ENCODE measurements at regions not wholly inside any gene's neighbourhood (a gene's known extent, or its start where the extent isn't known, plus 50 kb on each side); places are given as distances from the start of the nearest gene placed in this dataset.

DNA sequence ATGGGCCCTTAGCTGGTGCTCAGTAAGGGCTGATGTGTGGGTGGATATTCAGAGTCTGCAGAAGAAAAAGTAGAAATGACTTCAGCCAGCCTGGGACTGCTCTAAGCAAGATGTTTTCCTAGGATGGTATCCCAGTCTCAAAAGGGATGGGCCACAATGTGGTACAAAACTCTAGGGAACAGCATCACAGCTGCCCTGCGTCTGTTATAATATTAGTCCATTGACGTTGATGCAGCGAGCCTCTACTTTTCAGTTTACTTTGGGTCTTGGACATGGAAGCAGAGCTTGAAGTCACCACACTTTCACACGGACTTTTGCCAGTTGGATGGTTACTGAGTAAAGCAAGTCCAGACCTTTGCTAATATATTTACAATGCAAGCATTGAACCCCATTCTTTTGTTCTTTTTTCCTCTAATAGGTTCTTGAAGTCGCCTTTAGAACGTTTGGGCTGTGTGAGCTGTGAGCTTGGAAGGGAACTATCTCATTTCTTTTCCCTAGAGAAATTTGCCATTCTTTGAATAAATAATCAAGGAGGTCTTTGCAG, 105.7 kb downstream of the RDH14 start:
- TF ChIP-seq EZH2phosphoT487 (IDR thresholded peaks at IDR 0.05; ENCODE audit: insufficient read depth, low read depth): no peak
- TF ChIP-seq EZH2 (IDR thresholded peaks at IDR 0.05; ENCODE audit: insufficient read depth, poor library complexity, severe bottlenecking): no peak
- no peaks in the 10 kb centered on the region for H3K27me3 ChIP-seq (replicated peaks; ENCODE audit: insufficient read depth)
- no peaks in the 10 kb centered on the region for H4K20me1 ChIP-seq (ENCODE audit: insufficient read depth)
- H3K36me3 ChIP-seq (ENCODE audit: low read depth): no peaks in the 10 kb centered on the region
- H3K79me2 ChIP-seq (ENCODE audit: insufficient read depth): no peaks in the 10 kb centered on the region
- H3K9ac ChIP-seq: peak overlapping the region; percentile 34; the same call in 1 of the 2 replicates
- peak overlapping the region; percentile 52 for H3K4me3 ChIP-seq
- no peak overlapping the region for H2AFZ ChIP-seq
- no peaks in the 10 kb centered on the region for H3K9me2 ChIP-seq (ENCODE audit: insufficient read depth)
- peaks cover 24% of the 10 kb centered on the region for H3K4me1 ChIP-seq (ENCODE audit: insufficient read depth)
- no peaks in the 10 kb centered on the region for H3K9me3 ChIP-seq (ENCODE audit: low read depth)
- peaks cover 33% of the 10 kb centered on the region for H3F3A ChIP-seq (ENCODE audit: insufficient read depth)
- in situ Hi-C loops (cut with MboI): no loop called here
- WGBS, 2 experiments (ENCODE audit: low coverage in 1 of 2, low lambda C conversion rate in 2 of 2, missing lambda C conversion rate in 2 of 2): 3 to 7% methylated on average over 6 of the region's 6 CpGs
- peak; percentile 75 for DNase-seq
- H3K4me2 ChIP-seq (ENCODE audit: unreplicated experiment): peak overlapping the region; percentile 79
- H3K27ac ChIP-seq: peak overlapping the region; percentile 75

DNA sequence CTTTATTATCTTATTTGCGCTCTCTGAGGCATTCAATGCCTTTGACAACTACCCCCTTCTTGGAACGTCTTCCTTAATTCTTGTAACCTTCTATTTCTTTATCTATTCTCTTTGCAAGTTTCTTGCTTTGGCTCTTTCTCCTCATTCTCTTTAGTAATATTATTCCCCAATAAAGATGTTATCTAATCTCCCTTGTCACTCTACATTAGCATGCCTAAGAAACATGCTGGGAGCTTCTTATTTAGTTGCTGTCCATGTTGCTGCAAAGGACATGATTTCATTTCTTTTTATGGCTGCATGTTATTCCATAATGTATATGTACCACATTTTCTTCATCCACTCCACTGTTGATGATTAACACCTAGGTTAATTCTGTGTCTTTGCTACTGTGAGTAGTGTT, 113.7 kb downstream of the RDH14 start:
- H2AFZ ChIP-seq: no peak overlapping the region
- in situ Hi-C loops (cut with MboI): loop anchor here (25.0 kb wide), 1 partner anchor 291 kb away; no protein-coding TSS in a partner anchor
- H3K9me3 ChIP-seq (ENCODE audit: low read depth): no peaks in the 10 kb centered on the region
- H3K4me3 ChIP-seq: no peak overlapping the region
- no peaks in the 10 kb centered on the region for H3K36me3 ChIP-seq (ENCODE audit: low read depth)
- TF ChIP-seq EZH2phosphoT487 (IDR thresholded peaks at IDR 0.05; ENCODE audit: insufficient read depth, low read depth) (no peak), EZH2 (IDR thresholded peaks at IDR 0.05; ENCODE audit: insufficient read depth, poor library complexity, severe bottlenecking) (no peak)
- no peak for DNase-seq
- H3K9me2 ChIP-seq (ENCODE audit: insufficient read depth): no peaks in the 10 kb centered on the region
- H3K9ac ChIP-seq: no peak overlapping the region
- H3K27me3 ChIP-seq (replicated peaks; ENCODE audit: insufficient read depth): no peaks in the 10 kb centered on the region
- peaks cover 19% of the 10 kb centered on the region for H3K4me1 ChIP-seq (ENCODE audit: insufficient read depth)
- no peaks in the 10 kb centered on the region for H4K20me1 ChIP-seq (ENCODE audit: insufficient read depth)
- no peak overlapping the region for H3K4me2 ChIP-seq (ENCODE audit: unreplicated experiment)
- no peak overlapping the region for H3K27ac ChIP-seq
- no peaks in the 10 kb centered on the region for H3K79me2 ChIP-seq (ENCODE audit: insufficient read depth)
- 46 to 55% methylated on average over 2 of the region's 2 CpGs for WGBS, 2 experiments (ENCODE audit: low coverage in 1 of 2, low lambda C conversion rate in 2 of 2, missing lambda C conversion rate in 2 of 2)
- peaks cover 17% of the 10 kb centered on the region for H3F3A ChIP-seq (ENCODE audit: insufficient read depth)

DNA sequence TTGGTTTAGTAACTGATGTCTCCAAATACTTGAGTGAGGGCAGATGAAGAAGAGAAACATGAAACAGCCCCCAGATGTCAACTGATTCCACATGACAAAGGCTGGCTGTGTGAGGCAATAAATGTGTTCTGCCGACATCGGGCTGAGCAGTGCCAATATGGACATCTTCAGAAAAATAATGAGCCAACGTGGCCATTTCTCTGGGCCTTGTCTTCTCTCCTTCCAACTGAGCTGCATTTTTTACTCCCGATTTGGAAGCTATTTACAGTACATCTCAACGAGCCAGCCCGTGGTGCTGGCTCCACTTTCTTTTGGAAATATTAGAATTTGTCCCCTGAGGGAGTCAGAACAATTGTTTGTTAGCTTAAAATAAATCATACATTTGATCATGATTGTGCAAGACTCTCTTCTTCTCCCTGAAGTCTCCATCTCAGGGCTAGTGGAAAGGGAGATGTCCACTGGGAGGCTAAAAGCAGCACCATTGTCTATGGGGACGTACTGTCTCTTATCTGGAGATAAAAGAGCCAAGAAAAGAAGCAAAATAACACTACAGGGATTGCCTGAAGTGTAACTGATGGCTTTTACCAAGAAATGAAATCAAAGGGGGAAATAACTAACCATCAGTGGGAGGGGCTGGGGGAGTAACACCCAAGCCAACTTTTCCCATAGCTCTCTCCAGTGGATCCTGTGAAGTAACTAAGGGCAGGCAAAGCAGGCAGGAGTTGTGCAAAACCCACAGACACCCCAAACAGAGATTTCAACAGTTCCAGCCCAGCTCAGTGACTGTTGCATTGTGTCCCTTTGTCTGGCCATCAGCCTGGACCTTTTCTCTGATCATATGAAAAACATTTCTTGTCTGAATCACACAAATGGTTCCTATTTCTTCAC, 114.8 kb downstream of the RDH14 start:
- peaks cover 19% of the 10 kb centered on the region for H3F3A ChIP-seq (ENCODE audit: insufficient read depth)
- peak overlapping the region; percentile 55 for H3K27ac ChIP-seq
- 16 to 25% methylated on average over 7 of the region's 7 CpGs for WGBS, 2 experiments (ENCODE audit: low coverage in 1 of 2, low lambda C conversion rate in 2 of 2, missing lambda C conversion rate in 2 of 2)
- DNase-seq: peak; percentile 76
- TF ChIP-seq EZH2phosphoT487 (IDR thresholded peaks at IDR 0.05; ENCODE audit: insufficient read depth, low read depth): no peak
- no peak for TF ChIP-seq EZH2 (IDR thresholded peaks at IDR 0.05; ENCODE audit: insufficient read depth, poor library complexity, severe bottlenecking)
- in situ Hi-C loops (cut with MboI): loop anchor here (25.0 kb wide), 1 partner anchor 292 kb away; no protein-coding TSS in a partner anchor
- H3K9ac ChIP-seq: no peak overlapping the region
- H2AFZ ChIP-seq: no peak overlapping the region
- H3K4me1 ChIP-seq (ENCODE audit: insufficient read depth): peaks cover 20% of the 10 kb centered on the region
- no peaks in the 10 kb centered on the region for H3K27me3 ChIP-seq (replicated peaks; ENCODE audit: insufficient read depth)
- H4K20me1 ChIP-seq (ENCODE audit: insufficient read depth): no peaks in the 10 kb centered on the region
- H3K9me2 ChIP-seq (ENCODE audit: insufficient read depth): no peaks in the 10 kb centered on the region
- H3K4me2 ChIP-seq (ENCODE audit: unreplicated experiment): peak overlapping the region; percentile 28
- no peaks in the 10 kb centered on the region for H3K36me3 ChIP-seq (ENCODE audit: low read depth)
- H3K79me2 ChIP-seq (ENCODE audit: insufficient read depth): no peaks in the 10 kb centered on the region
- no peaks in the 10 kb centered on the region for H3K9me3 ChIP-seq (ENCODE audit: low read depth)
- no peak overlapping the region for H3K4me3 ChIP-seq

DNA sequence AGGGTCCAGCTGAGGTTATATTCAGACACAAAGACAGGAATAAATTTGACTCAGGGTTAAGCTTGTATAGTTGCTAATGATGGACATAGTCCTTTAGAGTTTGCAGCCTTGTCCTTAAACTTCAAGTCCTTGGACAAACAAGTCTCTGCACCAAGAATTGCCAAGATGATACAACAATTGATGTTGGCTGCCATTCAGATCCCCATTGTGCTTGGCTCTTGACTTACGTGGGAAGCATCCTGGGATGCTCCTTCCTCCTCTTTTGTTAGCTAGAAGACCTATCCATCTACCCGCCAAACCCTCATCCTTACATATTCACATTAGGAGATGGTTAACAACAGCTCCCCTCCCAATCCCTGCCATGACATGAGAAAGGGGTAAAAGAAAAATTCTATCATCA, 115.6 kb downstream of the RDH14 start:
- no peaks in the 10 kb centered on the region for H3K9me2 ChIP-seq (ENCODE audit: insufficient read depth)
- no peak overlapping the region for H2AFZ ChIP-seq
- H4K20me1 ChIP-seq (ENCODE audit: insufficient read depth): no peaks in the 10 kb centered on the region
- no peaks in the 10 kb centered on the region for H3K27me3 ChIP-seq (replicated peaks; ENCODE audit: insufficient read depth)
- H3K9ac ChIP-seq: no peak overlapping the region
- H3K4me1 ChIP-seq (ENCODE audit: insufficient read depth): peaks cover 29% of the 10 kb centered on the region
- H3K36me3 ChIP-seq (ENCODE audit: low read depth): no peaks in the 10 kb centered on the region
- peaks cover 27% of the 10 kb centered on the region for H3F3A ChIP-seq (ENCODE audit: insufficient read depth)
- no peaks in the 10 kb centered on the region for H3K9me3 ChIP-seq (ENCODE audit: low read depth)
- no peak overlapping the region for H3K4me3 ChIP-seq
- no peak overlapping the region for H3K27ac ChIP-seq
- no peaks in the 10 kb centered on the region for H3K79me2 ChIP-seq (ENCODE audit: insufficient read depth)
- no peak for DNase-seq
- in situ Hi-C loops (cut with MboI): loop anchor here (25.0 kb wide), 1 partner anchor 292 kb away; no protein-coding TSS in a partner anchor
- H3K4me2 ChIP-seq (ENCODE audit: unreplicated experiment): no peak overlapping the region
- WGBS, 2 experiments (ENCODE audit: low coverage in 1 of 2, low lambda C conversion rate in 2 of 2, missing lambda C conversion rate in 2 of 2): 80 to 82% methylated on average over 2 of the region's 2 CpGs
- TF ChIP-seq EZH2phosphoT487 (IDR thresholded peaks at IDR 0.05; ENCODE audit: insufficient read depth, low read depth) (no peak), EZH2 (IDR thresholded peaks at IDR 0.05; ENCODE audit: insufficient read depth, poor library complexity, severe bottlenecking) (no peak)

Measured in GM23248 (cell line).